ENCODE measurements at regions not wholly inside any gene's neighbourhood (a gene's known extent, or its start where the extent isn't known, plus 50 kb on each side); places are given as distances from the start of the nearest gene placed in this dataset.

- Histone ChIP-seq H3K4me3 (ENCODE audit: low read depth, low read length) (no peak overlapping the region), H3K9me3 (ENCODE audit: control insufficient read depth, insufficient read depth, low read depth, low read length) (no peaks in the 10 kb centered on the region), H3K4me1 (ENCODE audit: control insufficient read depth, insufficient read depth, low read length) (no peaks in the 10 kb centered on the region), H3K27ac (ENCODE audit: extremely low read depth, low read depth, low read length) (no peak overlapping the region), H3K36me3 (ENCODE audit: control insufficient read depth in 2 of 2, insufficient read depth in 1 of 2, low read length in 2 of 2) (no peaks in the 10 kb centered on the region)
- ChIA-PET CTCF (no interaction called here), POLR2A (no interaction called here)
- TF ChIP-seq ZNF211 (tag by site-specific recombination; IDR thresholded peaks at IDR 0.05; ENCODE audit: low read depth), result no peak
- no peak for TF ChIP-seq ZIC2 (tag by site-specific recombination; IDR thresholded peaks at IDR 0.05)
- TF ChIP-seq, protein P1, sequence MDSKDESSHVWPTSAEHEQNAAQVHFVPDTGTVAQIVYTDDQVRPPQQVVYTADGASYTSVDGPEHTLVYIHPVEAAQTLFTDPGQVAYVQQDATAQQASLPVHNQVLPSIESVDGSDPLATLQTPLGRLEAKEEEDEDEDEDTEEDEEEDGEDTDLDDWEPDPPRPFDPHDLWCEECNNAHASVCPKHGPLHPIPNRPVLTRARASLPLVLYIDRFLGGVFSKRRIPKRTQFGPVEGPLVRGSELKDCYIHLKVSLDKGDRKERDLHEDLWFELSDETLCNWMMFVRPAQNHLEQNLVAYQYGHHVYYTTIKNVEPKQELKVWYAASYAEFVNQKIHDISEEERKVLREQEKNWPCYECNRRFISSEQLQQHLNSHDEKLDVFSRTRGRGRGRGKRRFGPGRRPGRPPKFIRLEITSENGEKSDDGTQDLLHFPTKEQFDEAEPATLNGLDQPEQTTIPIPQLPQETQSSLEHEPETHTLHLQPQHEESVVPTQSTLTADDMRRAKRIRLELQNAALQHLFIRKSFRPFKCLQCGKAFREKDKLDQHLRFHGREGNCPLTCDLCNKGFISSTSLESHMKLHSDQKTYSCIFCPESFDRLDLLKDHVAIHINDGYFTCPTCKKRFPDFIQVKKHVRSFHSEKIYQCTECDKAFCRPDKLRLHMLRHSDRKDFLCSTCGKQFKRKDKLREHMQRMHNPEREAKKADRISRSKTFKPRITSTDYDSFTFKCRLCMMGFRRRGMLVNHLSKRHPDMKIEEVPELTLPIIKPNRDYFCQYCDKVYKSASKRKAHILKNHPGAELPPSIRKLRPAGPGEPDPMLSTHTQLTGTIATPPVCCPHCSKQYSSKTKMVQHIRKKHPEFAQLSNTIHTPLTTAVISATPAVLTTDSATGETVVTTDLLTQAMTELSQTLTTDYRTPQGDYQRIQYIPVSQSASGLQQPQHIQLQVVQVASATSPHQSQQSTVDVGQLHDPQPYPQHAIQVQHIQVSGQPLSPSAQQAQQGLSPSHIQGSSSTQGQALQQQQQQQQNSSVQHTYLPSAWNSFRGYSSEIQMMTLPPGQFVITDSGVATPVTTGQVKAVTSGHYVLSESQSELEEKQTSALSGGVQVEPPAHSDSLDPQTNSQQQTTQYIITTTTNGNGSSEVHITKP (tag by site-specific recombination; IDR thresholded peaks at IDR 0.05), result no peak
- TF ChIP-seq ZNF274 (IDR thresholded peaks at IDR 0.05; ENCODE audit: low read length), result no peak
- TF ChIP-seq ZNF274 (tag by site-specific recombination; IDR thresholded peaks at IDR 0.05; ENCODE audit: borderline replicate concordance), result no peak
- TF ChIP-seq ZNF654 (tag by site-specific recombination; IDR thresholded peaks at IDR 0.05; ENCODE audit: low read depth), result no peak
- no peak for TF ChIP-seq HOXC10 (CRISPR knock-in tag; IDR thresholded peaks at IDR 0.05)
- TF ChIP-seq ZBTB6 (tag by site-specific recombination; IDR thresholded peaks at IDR 0.05), result no peak
Observed at GRCh38 chr4:104574371-104574770, 79.7 kb upstream of the CXXC4 start.

DNA sequence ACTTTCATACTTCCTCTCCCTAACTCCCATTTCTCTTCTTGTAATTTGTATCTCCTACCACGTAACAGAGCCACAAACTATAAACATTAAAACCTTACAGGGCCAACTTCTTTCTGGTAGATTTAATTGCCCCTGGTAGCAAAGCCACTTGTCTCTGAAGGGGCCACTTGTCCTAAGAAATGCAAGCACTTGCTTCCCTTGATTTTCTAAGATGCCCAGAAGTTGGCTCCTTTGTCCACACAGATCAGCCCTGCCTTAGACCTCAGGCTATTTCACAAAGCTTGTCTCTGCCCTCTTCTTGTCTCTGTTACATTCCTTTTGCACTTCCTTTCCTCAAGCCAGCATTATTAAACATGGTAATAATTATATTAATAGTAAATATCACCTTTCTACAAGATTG is 80.6 kb upstream of the CXXC4 start:
- Histone ChIP-seq H3K9me3 (ENCODE audit: control insufficient read depth, insufficient read depth, low read depth, low read length) (no peaks in the 10 kb centered on the region), H3K27ac (ENCODE audit: extremely low read depth, low read depth, low read length) (no peak overlapping the region), H3K4me1 (ENCODE audit: control insufficient read depth, insufficient read depth, low read length) (no peaks in the 10 kb centered on the region), H3K4me3 (ENCODE audit: low read depth, low read length) (no peak overlapping the region), H3K36me3 (ENCODE audit: control insufficient read depth in 2 of 2, insufficient read depth in 1 of 2, low read length in 2 of 2) (no peaks in the 10 kb centered on the region)
- POLR2A ChIA-PET, result no interaction called here
- no peak for TF ChIP-seq SETDB1 (IDR thresholded peaks at IDR 0.05; ENCODE audit: insufficient read length, low read length)
- TF ChIP-seq, protein P2, sequence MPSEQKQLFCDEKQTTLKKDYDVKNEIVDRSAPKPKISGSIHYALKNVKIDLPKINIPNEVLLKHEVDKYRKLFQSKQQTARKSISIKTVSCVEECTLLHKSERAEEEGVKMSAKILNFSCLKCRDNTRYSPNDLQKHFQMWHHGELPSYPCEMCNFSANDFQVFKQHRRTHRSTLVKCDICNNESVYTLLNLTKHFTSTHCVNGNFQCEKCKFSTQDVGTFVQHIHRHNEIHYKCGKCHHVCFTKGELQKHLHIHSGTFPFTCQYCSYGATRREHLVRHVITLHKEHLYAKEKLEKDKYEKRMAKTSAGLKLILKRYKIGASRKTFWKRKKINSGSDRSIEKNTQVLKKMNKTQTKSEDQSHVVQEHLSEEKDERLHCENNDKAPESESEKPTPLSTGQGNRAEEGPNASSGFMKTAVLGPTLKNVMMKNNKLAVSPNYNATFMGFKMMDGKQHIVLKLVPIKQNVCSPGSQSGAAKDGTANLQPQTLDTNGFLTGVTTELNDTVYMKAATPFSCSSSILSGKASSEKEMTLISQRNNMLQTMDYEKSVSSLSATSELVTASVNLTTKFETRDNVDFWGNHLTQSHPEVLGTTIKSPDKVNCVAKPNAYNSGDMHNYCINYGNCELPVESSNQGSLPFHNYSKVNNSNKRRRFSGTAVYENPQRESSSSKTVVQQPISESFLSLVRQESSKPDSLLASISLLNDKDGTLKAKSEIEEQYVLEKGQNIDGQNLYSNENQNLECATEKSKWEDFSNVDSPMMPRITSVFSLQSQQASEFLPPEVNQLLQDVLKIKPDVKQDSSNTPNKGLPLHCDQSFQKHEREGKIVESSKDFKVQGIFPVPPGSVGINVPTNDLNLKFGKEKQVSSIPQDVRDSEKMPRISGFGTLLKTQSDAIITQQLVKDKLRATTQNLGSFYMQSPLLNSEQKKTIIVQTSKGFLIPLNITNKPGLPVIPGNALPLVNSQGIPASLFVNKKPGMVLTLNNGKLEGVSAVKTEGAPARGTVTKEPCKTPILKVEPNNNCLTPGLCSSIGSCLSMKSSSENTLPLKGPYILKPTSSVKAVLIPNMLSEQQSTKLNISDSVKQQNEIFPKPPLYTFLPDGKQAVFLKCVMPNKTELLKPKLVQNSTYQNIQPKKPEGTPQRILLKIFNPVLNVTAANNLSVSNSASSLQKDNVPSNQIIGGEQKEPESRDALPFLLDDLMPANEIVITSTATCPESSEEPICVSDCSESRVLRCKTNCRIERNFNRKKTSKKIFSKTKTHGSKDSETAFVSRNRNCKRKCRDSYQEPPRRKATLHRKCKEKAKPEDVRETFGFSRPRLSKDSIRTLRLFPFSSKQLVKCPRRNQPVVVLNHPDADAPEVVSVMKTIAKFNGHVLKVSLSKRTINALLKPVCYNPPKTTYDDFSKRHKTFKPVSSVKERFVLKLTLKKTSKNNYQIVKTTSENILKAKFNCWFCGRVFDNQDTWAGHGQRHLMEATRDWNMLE (tag by site-specific recombination; conservative IDR thresholded peaks at IDR 0.05; ENCODE audit: low read depth), result no peak
- CTCF ChIA-PET, result no interaction called here

GRCh38 chr4:104577405-104577804 is 82.7 kb upstream of the CXXC4 start:
- no peaks in the 10 kb centered on the region for H3K9me3 ChIP-seq (ENCODE audit: control insufficient read depth, insufficient read depth, low read depth, low read length)
- H3K4me3 ChIP-seq (ENCODE audit: low read depth, low read length), result no peak overlapping the region
- CTCF ChIA-PET, result no interaction called here
- no peak overlapping the region for H3K27ac ChIP-seq (ENCODE audit: extremely low read depth, low read depth, low read length)
- no peaks in the 10 kb centered on the region for H3K4me1 ChIP-seq (ENCODE audit: control insufficient read depth, insufficient read depth, low read length)
- POLR2A ChIA-PET, result no interaction called here
- no peaks in the 10 kb centered on the region for H3K36me3 ChIP-seq (ENCODE audit: control insufficient read depth in 2 of 2, insufficient read depth in 1 of 2, low read length in 2 of 2)
- no peak for TF ChIP-seq BCL11B (tag by site-specific recombination; IDR thresholded peaks at IDR 0.05; ENCODE audit: low read depth)
- no peak for TF ChIP-seq ZNF791 (tag by site-specific recombination; IDR thresholded peaks at IDR 0.05)
- no peak for TF ChIP-seq ZNF76 (tag by site-specific recombination; IDR thresholded peaks at IDR 0.05; ENCODE audit: borderline replicate concordance, low read depth)
- no peak for TF ChIP-seq INSM2 (tag by site-specific recombination; IDR thresholded peaks at IDR 0.05)
- no peak for TF ChIP-seq ZBTB17 (tag by site-specific recombination; IDR thresholded peaks at IDR 0.05)
- no peak for TF ChIP-seq GLI4 (tag by site-specific recombination; IDR thresholded peaks at IDR 0.05)
- no peak for TF ChIP-seq ZNF391 (tag by site-specific recombination; IDR thresholded peaks at IDR 0.05; ENCODE audit: borderline replicate concordance, low read depth)
- TF ChIP-seq ZIC2 (tag by site-specific recombination; IDR thresholded peaks at IDR 0.05), result no peak
- no peak for TF ChIP-seq ZNF335 (tag by site-specific recombination; conservative IDR thresholded peaks at IDR 0.05)

All from HEK293 (cell line).